RPMI8226 (cell line): ENCODE measurements at regions not wholly inside any gene's neighbourhood (a gene's known extent, or its start where the extent isn't known, plus 50 kb on each side); places are given as distances from the start of the nearest gene placed in this dataset.

Source experiments
- DNase-seq: peaks from one replicate; pipeline ENCODE4 v3.0.0-alpha.2; 2015

DNA sequence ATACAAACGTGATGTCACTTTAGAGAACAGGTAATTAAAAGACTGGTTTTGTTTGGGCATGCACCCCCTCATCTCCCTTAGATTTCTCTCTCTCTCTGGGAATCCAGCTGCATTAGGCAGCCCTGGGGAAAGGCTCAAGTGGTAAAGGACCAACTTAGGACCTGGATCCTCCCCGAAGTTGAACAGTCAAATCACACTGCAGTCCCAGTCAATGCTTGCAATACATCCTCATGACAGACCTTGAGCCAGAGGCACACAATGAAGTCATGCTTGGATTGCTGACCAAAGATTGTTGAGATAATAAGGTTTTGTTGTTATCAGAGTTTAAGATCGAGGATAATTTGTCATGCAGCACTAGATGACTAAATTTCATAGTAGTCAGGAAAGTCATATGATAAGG, 1285.8 kb upstream of the NCAM2 start:
- DNase-seq = no peak

DNA sequence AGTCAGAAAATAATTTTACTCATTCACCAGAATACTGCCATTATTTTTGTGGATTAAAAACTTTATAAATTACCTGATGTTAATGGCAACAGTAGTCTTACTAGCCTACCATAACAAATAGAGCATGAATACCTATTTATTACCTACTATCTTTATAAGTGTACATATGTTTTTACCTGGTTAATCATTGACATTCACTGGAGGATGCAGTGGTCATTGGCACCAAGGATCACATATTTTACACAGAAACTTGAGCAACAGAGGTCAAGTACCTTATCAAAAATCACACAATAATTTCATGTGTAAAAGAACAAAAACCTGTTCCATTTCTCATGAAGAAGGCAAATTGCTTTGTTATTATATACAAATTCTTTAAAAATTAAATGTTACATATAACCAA, 1284.9 kb upstream of the NCAM2 start:
- DNase-seq = no peak

DNA sequence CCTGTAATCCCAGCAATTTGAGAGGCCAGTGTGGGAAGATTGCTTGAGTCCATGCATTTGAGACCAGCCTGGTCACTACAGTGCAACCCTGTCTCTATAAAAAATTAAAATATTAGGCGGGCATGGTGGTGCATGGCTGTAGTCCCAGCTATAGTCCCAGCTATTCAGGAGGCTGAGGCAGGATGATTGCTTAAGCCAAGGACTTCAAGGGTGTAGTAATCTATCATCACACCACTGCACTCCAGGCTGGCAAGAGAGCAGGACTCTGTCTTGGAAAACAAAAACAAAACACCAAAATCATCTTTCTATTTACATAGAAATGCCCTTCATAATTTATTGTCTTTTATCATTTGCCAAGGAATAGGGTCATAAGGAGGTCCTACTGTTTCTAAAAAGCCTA, 1274.1 kb upstream of the NCAM2 start:
- no peak for DNase-seq

DNA sequence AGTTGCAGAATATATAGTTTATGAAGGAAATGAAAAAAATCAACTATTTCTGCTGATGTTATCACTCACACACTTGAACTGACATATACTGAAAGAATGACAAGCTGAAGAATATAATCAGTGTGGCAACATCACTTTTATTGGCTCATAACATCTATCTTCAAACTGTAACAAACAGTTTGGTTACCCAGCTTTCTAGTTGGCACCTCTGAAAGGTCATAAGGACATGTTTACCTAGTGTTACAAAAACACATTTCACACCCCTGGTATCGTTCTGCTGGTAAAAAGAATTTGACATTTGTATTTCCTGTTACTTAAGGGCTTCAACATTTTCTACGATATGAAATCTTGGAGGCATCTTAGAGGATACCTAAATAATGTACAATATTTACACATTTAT, 1267.0 kb upstream of the NCAM2 start:
- DNase-seq = no peak

DNA sequence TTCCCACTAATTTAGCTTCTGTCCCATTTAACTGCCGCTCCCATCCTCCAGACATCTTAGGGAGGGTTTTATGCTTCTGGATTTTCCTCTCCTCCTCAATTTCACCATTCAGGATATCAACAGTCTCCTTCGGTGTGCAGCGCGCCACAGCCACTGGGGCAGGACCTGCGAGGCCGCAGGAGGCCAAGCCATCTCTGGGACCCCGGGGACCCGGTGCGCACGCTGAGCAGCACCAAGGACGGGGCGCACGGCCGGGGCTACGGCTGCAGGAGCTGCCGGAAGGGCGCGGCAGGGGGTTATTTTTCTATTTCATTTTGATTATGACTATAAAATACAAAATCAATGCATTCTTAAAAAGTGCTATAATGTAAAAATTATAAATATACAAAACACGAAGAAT, 1238.4 kb upstream of the NCAM2 start:
- DNase-seq = no peak

DNA sequence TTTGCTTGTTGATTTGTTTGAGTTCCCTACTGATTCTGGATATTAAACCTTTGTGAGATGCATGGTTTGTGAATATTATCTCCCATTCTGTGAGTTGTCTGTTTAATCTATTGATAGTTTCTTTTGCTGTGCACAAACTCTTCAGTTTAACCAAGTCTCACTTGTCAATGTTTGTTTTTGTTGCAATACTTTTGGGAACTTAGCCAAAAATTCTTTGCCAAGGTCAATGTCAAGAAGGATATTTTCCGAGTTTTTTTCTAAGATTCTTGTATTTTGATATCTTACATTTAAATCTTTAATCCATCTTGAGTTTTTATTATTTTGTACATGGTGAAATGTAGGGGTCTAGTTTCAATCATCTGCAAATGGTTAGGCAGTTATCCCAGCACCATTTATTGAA, 1230.7 kb upstream of the NCAM2 start:
- DNase-seq = no peak

DNA sequence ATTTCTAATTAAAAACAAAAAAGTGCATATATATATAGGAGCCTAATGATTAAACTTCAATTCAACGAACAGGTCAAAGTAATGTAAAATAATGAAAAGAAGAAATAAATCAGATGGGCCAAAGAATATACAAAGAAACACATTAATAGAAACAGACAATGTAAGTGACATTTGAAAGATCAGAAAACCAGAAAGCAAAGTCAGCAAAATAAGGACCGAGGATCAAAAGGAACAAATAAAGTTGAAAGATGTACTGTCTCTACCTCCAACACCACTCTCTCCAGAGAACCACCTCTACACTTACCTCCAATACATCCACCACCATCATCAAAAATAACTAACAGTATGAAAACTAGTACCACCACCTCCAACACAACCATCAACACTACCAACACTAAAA, 1226.3 kb upstream of the NCAM2 start:
- no peak for DNase-seq

DNA sequence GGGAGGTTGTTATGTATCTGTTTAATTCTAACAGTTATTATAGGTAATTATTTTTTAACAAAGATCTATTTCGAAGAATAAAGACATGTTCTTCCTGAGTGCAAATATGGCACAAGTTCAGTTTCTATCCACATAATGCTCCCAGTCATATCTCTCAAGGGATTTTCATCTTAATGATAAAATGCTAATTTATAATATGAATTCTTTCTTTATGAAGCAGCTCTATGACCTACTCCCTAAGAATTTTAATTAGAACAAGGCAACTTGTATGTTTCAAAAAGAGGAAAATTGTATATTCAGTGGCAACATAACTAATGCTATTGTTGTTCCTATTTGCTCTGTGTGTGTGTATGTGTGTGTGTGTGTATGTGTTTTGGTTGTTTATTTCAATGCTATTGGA, 1222.1 kb upstream of the NCAM2 start:
- no peak for DNase-seq

DNA sequence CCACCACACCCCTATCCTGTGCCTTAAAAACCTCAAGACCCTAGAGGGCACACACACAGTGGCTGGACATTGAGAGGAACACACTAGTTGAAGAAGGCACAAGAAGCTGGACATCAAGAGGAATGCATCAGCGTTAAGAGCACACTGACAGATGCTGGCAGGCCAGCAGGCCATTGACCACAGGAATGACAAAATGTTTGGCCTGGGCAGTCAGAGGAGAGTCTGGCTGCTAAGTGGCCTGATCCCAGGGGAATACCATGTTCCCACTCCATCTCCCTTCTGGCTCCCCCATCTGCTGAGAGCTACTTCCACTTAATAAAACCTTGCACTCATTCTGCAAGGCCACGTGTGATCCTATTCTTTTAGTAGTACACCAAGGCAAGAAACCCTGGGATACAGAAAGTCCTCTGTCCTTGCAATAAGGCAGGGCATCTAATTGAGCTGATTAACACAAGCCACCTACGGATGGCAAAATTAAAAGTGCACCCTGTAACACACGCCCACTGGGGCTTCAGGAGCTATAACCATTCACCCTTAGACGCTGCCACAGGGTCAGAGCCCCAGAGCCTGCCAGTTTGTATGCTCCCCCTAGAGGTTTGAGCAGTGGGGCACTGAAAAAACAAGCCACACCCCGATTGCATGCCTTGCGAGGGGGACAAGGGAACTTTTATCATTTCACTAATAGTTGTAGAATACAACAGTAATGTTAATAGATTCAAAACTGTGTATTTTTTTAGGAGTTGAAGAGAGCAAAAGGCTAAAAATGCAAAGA, 1216.1 kb upstream of the NCAM2 start:
- no peak for DNase-seq

DNA sequence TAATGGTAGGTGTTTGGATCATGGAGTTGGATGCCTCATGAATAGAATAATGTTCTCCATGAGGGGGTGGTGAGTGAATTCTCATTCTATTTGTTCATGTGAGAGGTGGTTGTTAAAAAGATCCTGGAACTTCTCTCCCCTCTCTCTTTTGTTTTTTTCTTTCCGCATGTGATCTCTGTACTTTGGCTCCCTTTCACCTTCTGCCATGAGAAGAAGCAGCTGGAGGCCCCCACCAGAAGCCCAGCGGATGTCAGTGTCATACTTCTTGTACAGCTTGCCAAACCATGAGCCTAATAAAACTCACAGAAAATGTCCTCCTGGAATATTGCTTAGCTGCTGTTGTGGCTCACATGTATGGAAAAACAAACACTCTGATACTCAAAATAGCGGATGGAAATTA, 1212.3 kb upstream of the NCAM2 start:
- no peak for DNase-seq

DNA sequence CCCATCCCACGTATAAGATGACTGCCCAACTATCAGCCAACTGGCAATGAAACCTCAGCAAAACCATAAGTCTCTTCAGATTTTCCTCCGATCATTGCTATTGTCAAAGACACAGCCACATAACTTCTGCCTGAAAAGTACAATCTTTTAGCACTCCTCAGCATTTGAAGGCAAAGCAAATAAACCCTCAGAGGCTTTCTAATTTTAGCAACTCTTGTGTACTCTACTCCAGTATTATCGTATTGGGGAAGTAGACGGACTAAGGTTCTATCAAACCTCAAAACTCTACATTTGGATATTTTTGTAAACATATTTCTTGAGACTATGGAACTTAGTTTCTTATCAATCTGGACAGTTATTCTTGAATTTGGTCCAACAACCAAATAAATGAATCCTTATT, 1206.2 kb upstream of the NCAM2 start:
- DNase-seq = no peak

DNA sequence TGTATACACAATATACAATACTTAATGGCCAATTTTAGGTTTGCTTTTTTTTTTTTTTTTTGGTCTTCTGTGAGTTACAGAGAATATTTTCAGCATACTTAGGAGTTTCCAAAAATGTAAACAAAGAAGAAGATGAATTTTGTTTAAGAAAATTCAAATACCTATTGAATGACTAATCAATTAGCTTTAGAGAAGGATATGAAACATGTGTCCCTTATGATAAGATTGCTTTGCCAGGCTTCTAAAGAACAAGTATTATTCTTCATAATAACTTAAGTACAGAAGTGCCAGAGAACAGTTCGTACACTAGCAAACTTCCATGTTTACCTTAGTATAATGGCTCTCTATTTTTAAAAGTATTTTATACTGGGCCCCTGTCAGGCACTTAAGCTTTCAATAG, 1191.0 kb upstream of the NCAM2 start:
- DNase-seq = no peak

DNA sequence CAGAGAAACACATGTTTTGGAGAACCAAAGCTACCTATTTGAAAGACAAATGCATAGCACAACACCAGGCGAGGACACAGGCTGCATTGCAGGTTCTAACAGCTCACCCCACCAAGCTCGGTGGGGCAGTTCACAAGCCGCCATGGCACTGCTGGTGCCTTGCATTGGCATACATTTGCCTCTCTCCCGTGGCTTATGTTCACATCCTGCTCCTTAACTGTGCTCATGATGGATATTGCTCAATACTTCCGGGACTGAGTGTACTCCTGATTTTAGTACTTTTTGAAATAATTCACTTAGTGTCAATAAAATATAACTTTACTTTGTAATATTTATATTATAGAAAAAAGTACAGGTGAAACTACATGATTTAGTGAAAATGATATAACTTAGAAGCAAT, 1187.4 kb upstream of the NCAM2 start:
- DNase-seq = no peak

DNA sequence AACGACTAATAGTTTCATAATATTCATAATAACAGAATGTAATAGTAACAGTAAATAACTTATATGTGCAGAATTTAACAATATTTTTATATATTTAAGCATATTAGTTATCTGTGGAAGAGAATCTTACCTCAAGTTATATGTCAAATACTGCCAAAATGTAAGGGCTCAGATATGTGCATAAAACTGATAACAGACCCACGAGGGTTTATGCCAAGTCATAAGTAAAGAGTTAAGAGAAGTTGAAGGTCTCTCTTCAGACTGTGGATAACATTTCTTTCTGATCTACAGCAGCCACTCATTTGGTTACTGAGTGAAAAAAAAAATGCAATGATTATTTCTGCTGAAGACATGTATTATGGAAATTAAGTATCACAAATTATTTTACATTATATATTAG, 1167.8 kb upstream of the NCAM2 start:
- no peak for DNase-seq

DNA sequence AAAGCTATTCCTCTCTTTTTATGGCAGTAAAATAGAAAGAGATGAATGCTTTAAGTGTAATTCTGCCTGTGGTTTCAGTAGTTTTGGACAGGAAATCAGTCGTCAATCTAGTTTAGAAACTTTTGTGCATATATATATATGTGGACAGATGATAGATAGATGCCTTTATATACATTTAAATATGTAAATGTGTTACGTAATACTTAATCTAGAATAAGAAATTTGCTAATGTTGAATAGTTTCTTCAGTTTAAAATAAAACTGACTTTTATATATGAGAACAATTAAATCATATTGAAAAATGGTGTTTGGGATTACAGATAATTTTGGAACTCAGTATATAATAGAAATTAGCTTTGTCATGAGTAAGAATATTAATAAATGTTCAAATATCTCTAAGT, 1165.7 kb upstream of the NCAM2 start:
- DNase-seq = no peak

DNA sequence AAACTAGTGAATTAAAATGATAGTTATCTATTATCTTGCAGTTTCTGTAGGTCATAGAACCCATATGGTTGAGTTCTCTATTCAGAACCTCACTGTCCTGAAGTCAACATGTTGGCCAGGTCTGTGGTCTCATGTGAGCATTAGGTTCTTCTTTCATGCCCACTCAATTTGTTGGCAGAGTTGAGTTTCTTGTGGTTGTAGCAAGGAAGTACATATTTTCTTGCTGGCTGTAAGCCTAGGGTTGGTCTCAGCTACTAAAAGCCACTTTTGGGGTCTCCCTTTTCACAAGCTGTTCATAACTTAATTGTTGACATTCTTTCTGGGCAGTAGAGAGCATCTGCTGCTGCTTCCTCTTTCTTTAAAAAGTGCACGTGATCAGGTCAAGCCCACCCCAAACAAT, 1165.1 kb upstream of the NCAM2 start:
- no peak for DNase-seq

DNA sequence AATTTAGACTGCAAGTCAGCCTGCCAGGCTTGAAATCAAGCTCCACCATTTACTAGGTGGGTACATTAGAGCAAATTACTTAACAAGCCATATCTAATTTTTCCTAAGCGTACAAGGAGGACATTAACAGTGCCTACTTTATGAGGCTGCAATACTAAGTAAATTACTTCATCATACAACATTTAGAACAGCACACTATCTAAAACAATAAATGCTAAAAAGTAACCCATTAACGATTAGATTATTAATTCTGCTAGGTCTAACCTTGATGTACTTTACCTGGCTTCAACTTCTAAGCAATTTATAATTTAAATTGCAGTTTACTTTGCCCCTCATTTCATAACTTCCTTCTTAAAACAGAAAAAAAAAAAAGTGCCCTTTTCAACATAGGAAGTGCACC, 1155.6 kb upstream of the NCAM2 start:
- DNase-seq = no peak

DNA sequence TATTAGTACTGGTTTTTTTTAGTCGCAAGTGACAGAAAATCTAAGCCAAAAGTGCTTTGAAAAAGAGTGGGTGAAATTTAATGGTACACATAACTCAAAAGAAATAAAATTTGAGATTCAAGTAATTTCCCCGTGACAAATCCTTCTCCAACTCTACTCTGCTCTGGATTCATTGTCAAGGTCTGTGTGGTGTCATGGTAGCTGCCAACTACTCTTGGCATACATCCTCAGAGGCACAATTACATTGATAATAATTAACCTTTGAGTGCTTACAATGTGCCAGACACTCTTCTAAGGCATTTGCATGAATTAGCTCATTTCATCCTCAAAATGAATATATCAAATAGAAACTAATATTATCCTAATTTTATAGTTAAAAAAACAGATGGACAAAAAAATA, 1153.9 kb upstream of the NCAM2 start:
- no peak for DNase-seq

DNA sequence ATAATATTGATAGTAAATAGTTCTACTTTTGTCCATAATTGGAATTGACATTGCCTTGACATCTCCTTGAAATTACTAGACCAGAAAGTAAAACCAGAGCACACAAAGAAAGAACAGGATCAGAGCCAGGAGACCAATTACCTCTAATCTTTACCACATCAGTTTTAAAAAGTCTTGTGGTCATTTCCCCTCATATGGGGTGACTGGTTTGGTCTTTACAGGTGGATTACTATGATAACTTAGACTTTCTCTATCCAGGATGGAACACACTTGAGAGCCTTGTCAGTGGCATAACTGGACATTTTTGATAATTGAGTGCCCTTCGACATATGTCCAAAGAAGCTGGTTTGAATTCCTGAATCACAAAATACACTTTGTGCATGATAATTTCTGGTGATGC, 1148.1 kb upstream of the NCAM2 start:
- DNase-seq = no peak

DNA sequence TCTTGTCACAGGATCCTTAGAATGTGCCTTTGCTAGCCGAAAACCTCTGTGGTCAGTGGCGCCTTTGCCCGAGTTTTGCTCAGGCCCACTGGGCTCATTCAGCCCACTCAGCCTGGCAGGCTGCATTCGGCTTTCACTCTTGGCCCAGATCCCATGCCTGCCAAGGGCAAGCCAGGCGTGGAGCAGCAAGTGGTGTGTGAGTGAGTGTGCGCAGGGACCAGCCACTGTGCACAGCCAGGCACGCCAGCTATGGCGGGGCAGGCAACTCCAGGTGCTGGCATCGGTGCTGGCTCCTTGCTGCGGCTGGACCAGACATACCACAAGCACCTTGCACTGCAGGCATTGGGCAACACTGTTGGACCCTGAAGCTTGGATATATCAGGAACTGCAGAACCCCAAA, 1145.1 kb upstream of the NCAM2 start:
- no peak for DNase-seq

DNA sequence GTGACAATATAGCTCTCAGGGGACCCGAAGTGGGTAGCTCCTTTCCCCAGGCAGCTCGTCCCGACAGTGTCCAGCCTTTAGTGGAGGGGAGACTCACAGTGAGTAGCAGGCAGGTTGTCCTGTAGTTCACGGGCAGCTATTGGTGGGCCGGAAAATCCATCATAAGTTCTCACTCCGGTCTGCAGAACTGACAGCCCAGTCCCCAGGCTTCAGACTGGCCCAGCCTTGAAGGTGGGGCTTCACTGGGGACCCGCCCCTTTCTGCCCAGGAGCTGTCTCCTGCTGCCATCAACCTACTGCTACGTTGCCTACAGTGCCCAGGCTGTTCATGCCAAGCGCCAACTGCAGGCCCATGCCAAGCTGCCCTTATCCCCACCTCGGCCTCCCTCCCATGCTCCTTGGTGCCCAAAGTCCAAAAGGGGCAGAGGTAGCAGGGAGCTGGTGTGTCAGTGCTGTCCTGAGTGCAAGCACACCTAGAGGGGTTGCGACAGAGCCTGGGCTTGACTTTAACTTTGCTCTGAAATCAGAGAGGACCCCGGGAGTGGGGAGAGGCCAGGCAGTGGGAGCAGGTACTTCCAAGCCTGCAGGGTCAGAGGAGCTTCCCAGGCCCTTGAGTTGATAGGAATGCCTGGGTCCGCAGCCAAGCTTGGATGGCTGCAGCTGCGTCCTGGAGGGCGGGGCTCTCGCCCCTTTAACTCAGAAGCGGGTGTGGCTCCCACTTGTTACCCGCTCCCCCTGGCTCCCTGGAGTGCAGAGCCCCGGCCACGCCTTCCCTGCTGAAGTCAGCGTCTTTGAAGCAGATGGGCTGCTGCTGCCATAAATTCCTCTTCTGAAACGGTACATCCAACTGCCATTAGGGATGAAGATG, 1144.3 kb upstream of the NCAM2 start:
- DNase-seq = peak; percentile 18

DNA sequence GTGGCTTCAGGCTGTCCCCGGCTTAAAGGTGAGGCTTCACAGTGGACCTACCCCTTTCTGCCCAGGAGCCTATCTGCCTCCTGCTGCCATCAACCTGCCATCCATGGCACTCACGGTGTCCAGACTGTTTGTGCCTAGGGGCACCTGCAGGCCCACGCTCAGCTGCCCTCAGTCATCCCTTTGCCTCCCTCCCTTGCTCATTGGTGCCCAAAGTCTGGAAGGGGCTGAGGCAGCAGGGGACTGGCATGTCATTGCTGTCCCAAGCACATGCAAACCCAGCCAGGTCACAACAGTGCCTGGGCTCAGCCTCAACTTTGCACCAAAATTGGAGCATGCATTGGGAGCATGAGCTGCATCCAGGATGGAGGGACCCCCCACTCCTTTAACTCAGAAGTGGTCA, 1142.7 kb upstream of the NCAM2 start:
- no peak for DNase-seq

DNA sequence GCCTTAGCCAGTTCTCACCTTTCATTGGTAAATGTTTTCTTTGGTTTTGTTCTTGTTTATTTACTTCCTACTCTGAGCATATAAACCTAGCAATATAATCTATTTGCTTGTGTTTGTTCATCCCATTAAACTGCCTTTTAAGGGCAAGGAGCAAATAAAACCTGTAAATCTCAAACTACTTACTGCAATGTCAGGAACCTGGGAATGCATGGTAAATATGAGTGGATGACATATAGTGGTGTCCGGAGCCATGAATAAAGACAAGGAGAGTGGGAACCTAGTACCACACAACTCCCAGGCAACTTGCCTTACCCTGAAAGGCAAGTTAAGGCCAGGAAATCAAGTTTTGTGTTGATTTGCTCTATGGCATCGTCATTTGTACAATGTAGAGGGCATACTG, 1133.7 kb upstream of the NCAM2 start:
- DNase-seq = no peak

DNA sequence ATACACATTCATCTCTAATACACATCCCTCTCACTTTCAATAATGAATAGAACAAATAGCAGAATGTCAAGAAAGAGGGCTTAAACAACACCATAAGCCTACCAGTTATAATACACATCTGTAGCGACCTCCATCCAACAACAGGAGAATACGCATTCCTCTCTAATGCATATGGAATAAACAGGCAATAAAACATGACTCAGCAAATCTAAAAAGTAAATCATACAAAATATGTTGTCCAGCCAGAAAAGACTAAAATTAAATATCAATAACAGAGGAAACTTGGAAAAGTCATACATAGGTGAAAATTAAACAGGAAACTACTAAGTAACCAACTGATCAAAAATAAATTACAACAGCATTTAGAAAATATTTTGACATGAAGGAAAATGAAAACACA, 1127.5 kb upstream of the NCAM2 start:
- no peak for DNase-seq

DNA sequence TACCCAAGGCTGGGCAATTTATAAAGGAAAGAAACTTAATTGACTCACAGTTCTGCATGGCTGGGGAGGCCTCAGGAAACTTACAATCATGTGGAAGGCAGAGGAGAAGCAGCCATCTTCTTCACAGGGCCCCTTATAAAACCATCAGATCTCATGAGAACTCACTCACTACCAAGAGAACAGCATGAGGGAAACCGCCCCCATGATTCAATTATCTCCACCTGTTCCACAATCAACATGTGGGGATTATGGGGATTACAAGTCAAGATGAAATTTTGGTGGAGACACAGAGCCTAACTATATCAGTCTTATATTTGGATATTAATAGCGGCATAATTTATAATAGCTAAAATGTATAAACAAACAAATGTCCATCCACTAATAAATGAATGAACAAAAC, 1123.7 kb upstream of the NCAM2 start:
- no peak for DNase-seq
